HTR-8/SVneo (cell line): ENCODE measurements at regions not wholly inside any gene's neighbourhood (a gene's known extent, or its start where the extent isn't known, plus 50 kb on each side); places are given as distances from the start of the nearest gene placed in this dataset.

Experiments
- DNase-seq: peaks from one replicate; pipeline ENCODE4 v3.0.0; 2011; ENCODE audit warnings: low spot score, mixed read lengths; ENCODE audit not compliant: insufficient read length
- FAIRE-seq: peaks from 2 replicates; lab custom pipeline; 2011; peaks lifted over from hg19 to GRCh38; lab: Jason Lieb, UNC

- DNase-seq, result no peak
- FAIRE-seq, result no peak
These were observed 303.4 kb downstream of the PIK3C3 start for GRCh38 chr18:42258301-42258965.

GRCh38 chr18:42261731-42262130 is 306.7 kb downstream of the PIK3C3 start:
- no peak for DNase-seq
- FAIRE-seq, result no peak

GRCh38 chr18:42264497-42264896 is 309.5 kb downstream of the PIK3C3 start:
- DNase-seq, result no peak
- FAIRE-seq, result no peak

GRCh38 chr18:42268186-42268725 is 313.2 kb downstream of the PIK3C3 start:
- FAIRE-seq, result no peak
- DNase-seq, result no peak

- DNase-seq (no peak), FAIRE-seq (no peak)
These were observed 313.8 kb downstream of the PIK3C3 start for GRCh38 chr18:42268798-42269197.

- FAIRE-seq (no peak), DNase-seq (no peak)
These were observed 316.8 kb downstream of the PIK3C3 start for GRCh38 chr18:42271647-42272414.

GRCh38 chr18:42274488-42275137 is 319.6 kb downstream of the PIK3C3 start:
- DNase-seq (no peak), FAIRE-seq (no peak)

- FAIRE-seq, result no peak
These were observed 320.1 kb downstream of the PIK3C3 start for GRCh38 chr18:42275138-42275535.

GRCh38 chr18:42275949-42276730 is 321.1 kb downstream of the PIK3C3 start:
- no peak for DNase-seq
- FAIRE-seq, result no peak

More at GRCh38 chr18:42275138-42275535, 320.1 kb downstream of the PIK3C3 start:
- no peak for DNase-seq

- FAIRE-seq, result no peak
These were observed 326.1 kb downstream of the PIK3C3 start for GRCh38 chr18:42281124-42281523.

GRCh38 chr18:42281851-42282250 is 326.8 kb downstream of the PIK3C3 start:
- DNase-seq (no peak), FAIRE-seq (no peak)

More at GRCh38 chr18:42281124-42281523, 326.1 kb downstream of the PIK3C3 start:
- no peak for DNase-seq

- DNase-seq, result no peak
- no peak for FAIRE-seq
These were observed 332.0 kb downstream of the PIK3C3 start for GRCh38 chr18:42287047-42287446.

- no peak for FAIRE-seq
These were observed 333.1 kb downstream of the PIK3C3 start for GRCh38 chr18:42288129-42288528.

GRCh38 chr18:42289526-42289925 is 334.5 kb downstream of the PIK3C3 start:
- DNase-seq (no peak), FAIRE-seq (no peak)

More at GRCh38 chr18:42288129-42288528, 333.1 kb downstream of the PIK3C3 start:
- no peak for DNase-seq

- DNase-seq (no peak), FAIRE-seq (no peak)
These were observed 335.6 kb downstream of the PIK3C3 start for GRCh38 chr18:42290318-42291307.

GRCh38 chr18:42292654-42293053 is 337.6 kb downstream of the PIK3C3 start:
- FAIRE-seq, result no peak
- DNase-seq, result no peak

GRCh38 chr18:42296192-42296591 is 341.2 kb downstream of the PIK3C3 start:
- no peak for FAIRE-seq
- DNase-seq, result no peak

- FAIRE-seq (no peak), DNase-seq (no peak)
These were observed 341.7 kb downstream of the PIK3C3 start for GRCh38 chr18:42296723-42297122.
